ENCODE measurements at regions not wholly inside any gene's neighbourhood (a gene's known extent, or its start where the extent isn't known, plus 50 kb on each side); places are given as distances from the start of the nearest gene placed in this dataset.

GRCh38 chr6:3937438-3937837 lies 88.3 kb downstream of the FAM50B start:
- no TSS peak for BruUV-seq (replicated peaks)
- no peaks in the 10 kb centered on the region for H3K27me3 Mint-ChIP-seq (ENCODE audit: insufficient read depth, unreplicated experiment)
- intact Hi-C loops (cut with micrococcal nuclease), result no loop called here
- POLR2A ChIA-PET, result interaction anchor here (0.7 to 1.4 kb wide), 4 partner anchors 88 to 1270 kb away, joined by 3 to 4 read pairs (median 3); partner anchors contain the start of gene FAM50B
- H3K4me1 Mint-ChIP-seq (ENCODE audit: insufficient read depth, unreplicated experiment), result no peaks in the 10 kb centered on the region
- DNase-seq (ENCODE audit: unreplicated experiment), result no peak
- no peak overlapping the region for H3K4me3 Mint-ChIP-seq (ENCODE audit: unreplicated experiment)
- H3K27ac Mint-ChIP-seq (ENCODE audit: low read depth, unreplicated experiment), result no peak overlapping the region
- no peak for TF ChIP-seq CTCF (IDR thresholded peaks at IDR 0.05; ENCODE audit: unreplicated experiment)
- H3K9me3 Mint-ChIP-seq (ENCODE audit: unreplicated experiment), result no peaks in the 10 kb centered on the region
- CTCF ChIA-PET, result interaction anchor here (0.6 to 2.9 kb wide), 5 partner anchors 36 to 193 kb away, joined by 3 to 12 read pairs (median 3); partner anchors contain the start of gene FAM50B
- no peaks in the 10 kb centered on the region for H3K36me3 Mint-ChIP-seq (ENCODE audit: insufficient read depth, unreplicated experiment)

GRCh38 chr6:3938715-3939367 lies 89.7 kb downstream of the FAM50B start:
- H3K27me3 Mint-ChIP-seq (ENCODE audit: insufficient read depth, unreplicated experiment), result no peaks in the 10 kb centered on the region
- ChIA-PET POLR2A (interaction anchor here (1.4 kb wide), 1 partner anchor 113 kb away, joined by 3 read pairs; no protein-coding TSS in a partner anchor), CTCF (interaction anchor here (0.6 to 2.9 kb wide), 3 partner anchors 29 to 89 kb away, joined by 3 to 12 read pairs (median 3); partner anchors contain the start of gene FAM50B)
- no peaks in the 10 kb centered on the region for H3K36me3 Mint-ChIP-seq (ENCODE audit: insufficient read depth, unreplicated experiment)
- H3K9me3 Mint-ChIP-seq (ENCODE audit: unreplicated experiment), result no peaks in the 10 kb centered on the region
- no peak for DNase-seq (ENCODE audit: unreplicated experiment)
- no peaks in the 10 kb centered on the region for H3K4me1 Mint-ChIP-seq (ENCODE audit: insufficient read depth, unreplicated experiment)
- no peak for TF ChIP-seq CTCF (IDR thresholded peaks at IDR 0.05; ENCODE audit: unreplicated experiment)
- no peak overlapping the region for H3K27ac Mint-ChIP-seq (ENCODE audit: low read depth, unreplicated experiment)
- intact Hi-C loops (cut with micrococcal nuclease), result no loop called here
- BruUV-seq (replicated peaks), result no TSS peak
- H3K4me3 Mint-ChIP-seq (ENCODE audit: unreplicated experiment), result no peak overlapping the region

- BruUV-seq (replicated peaks), result no TSS peak
- H3K27me3 Mint-ChIP-seq (ENCODE audit: insufficient read depth, unreplicated experiment), result no peaks in the 10 kb centered on the region
- intact Hi-C loops (cut with micrococcal nuclease), result no loop called here
Observed at GRCh38 chr6:3939368-3939958, 90.3 kb downstream of the FAM50B start.

More at GRCh38 chr6:3939368-3939958, 90.3 kb downstream of the FAM50B start:
- ChIA-PET CTCF (interaction anchor here (1.7 kb wide), 1 partner anchor 189 kb away, joined by 4 read pairs; no protein-coding TSS in a partner anchor), POLR2A (no interaction called here)
- DNase-seq (ENCODE audit: unreplicated experiment), result no peak
- TF ChIP-seq CTCF (IDR thresholded peaks at IDR 0.05; ENCODE audit: unreplicated experiment), result no peak
- Mint-ChIP-seq H3K27ac (ENCODE audit: low read depth, unreplicated experiment) (no peak overlapping the region), H3K4me3 (ENCODE audit: unreplicated experiment) (no peak overlapping the region), H3K9me3 (ENCODE audit: unreplicated experiment) (no peaks in the 10 kb centered on the region), H3K36me3 (ENCODE audit: insufficient read depth, unreplicated experiment) (no peaks in the 10 kb centered on the region), H3K4me1 (ENCODE audit: insufficient read depth, unreplicated experiment) (no peaks in the 10 kb centered on the region)

Measured in MCF 10A (cell line).